Stimulated activated naive CD8-positive, alpha-beta T cell treated with anti-CD3 and anti-CD28 coated beads, Interleukin-15, Interleukin-2, amounts not matched to agents 100 U/mL and 50 U/mL, for 24 hours (primary cell): ENCODE measurements at regions not wholly inside any gene's neighbourhood (a gene's known extent, or its start where the extent isn't known, plus 50 kb on each side); places are given as distances from the start of the nearest gene placed in this dataset.

Source experiments
- ATAC-seq: fragments of 150-1000 bp; cut with Tn5 transposase; one replicate; pipeline ENCODE4 v1.10.0; 2021
- DNase-seq: peaks from one replicate; pipeline ENCODE4 v3.0.0; 2021

DNA sequence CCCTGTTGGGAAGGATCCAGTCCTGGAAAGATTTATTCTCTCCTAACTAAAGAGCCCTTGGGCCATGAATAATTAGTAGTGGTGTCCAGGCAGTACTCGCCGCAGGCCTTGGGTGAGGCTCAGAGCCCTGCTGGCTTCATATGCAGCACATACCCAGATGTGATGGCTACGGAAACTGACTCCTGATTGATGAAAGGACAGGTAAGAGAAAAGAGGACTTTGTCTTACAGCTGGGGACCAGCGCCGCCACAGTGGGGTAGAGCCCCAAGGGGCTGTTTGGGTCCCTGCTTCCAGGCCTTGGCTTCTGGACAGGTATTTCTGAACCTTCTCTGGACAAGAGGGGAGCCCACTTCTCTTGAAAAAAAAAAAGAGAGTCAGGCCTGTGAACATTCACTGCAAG, 1680.8 kb downstream of the EFNB2 start:
- peak; percentile 40 for ATAC-seq
- no peak for DNase-seq

DNA sequence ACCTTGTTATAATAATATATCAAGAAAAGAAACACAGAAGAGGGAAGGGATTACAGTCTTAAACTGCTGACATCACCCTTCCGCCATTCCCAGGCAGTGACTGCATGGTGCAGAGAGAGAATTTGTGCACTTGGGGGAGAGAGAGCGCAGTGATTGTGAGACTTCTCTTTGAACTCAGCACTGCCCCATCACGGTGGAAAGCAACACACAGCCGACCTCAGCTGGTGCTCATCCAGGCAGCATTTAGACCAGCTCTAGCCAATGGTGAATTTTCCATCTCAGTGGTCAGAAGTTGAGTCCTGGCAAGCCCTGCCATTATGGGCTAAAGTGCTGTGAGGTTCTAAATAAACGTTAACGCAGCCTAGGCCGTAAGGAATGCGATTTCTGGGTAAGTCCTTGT, 1681.5 kb downstream of the EFNB2 start:
- ATAC-seq (no peak), DNase-seq (no peak)

DNA sequence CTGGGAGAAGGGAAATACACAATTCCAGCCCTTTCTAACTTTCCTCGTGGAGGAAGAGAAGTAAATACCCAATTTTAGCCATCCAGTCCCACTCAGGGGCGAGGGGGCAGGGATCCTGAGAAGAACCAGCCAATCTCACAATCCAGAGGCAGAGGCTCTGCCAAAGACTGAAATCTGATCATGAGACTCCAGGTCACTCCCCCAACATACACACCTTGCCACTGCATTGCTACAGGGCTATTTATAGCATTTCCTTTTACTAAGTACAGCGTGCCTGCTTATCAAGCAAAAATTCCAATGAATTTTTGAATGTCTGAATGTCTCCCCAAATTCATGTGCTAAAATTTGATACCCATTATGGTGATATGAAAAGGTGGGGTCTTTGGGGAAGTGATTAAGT, 1687.5 kb downstream of the EFNB2 start:
- no peak for DNase-seq
- ATAC-seq = no peak

DNA sequence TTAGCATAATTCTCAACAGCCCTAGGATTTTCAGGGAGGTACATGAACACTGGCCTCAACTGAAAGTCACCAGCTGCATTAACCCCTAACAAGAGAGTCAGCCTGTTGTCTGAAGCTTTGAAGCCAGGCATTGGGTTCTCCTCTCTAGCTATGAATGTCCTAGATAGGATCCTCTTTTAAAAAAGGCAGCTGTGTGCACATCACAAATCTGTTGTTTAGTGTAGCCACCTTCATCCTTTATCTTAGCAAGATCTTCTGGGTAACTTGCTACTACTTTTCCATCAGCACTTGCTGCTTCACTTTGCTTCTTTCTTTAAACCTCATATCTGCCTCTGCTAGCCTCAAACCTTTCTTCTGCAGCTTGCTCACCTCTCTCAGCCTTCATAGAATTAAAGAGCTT, 1692.1 kb downstream of the EFNB2 start:
- no peak for ATAC-seq
- DNase-seq = no peak

DNA sequence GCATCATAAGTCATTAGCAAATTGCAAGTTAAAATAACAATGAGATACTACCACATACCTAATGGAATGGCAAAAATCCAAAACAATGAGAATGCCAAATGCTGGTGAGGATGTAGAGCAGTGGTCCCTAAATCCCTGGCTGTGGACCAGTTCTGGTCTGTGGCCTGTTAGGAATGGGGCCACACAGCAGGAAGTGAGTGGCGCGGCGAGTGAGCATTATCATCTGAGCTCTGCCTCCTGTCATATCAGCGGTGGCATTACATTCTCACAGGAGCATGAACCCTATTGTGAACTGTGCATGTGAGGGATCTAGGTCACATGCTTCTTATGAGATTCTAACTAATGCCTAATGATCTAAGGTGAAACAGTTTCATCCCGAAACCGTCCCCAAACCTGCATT, 1694.4 kb downstream of the EFNB2 start:
- no peak for ATAC-seq
- DNase-seq = no peak

DNA sequence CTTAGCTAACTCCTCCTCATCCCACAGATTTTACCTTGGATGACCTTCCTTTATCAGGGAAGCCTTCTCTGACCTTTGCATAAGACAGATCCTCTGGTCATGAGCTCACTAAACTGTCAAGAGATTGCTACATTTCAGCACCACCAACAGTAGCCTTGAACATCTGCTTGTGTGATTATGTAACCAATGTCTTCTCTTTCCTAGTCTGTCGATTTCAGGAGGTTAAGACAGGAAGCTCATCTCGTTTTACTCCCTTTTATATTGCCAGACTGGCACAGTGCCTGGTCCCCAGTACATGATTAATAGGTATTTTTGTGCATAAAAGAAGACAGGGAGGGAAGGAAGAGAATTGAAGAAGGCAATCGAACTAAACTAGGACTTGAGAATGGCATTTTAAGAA, 1697.7 kb downstream of the EFNB2 start:
- no peak for ATAC-seq
- no peak for DNase-seq

DNA sequence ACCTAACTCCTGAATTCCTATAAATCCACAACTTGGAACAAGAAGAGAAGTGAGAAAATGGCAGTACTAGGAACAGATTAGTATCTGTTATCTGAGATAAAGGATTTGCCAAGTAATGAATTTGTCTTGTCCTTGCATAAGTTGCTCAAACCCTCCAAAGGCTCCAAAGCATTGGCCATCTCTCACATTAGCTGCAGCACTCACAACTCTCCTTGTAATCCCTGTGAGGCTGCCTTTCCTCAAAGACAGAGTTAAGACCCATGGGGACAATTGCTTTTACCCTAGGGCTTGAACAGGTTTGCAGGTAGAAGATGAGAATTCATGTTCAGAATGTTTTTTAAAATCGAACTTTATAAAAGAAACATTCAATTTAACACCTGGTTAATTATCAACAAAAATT, 1702.2 kb downstream of the EFNB2 start:
- DNase-seq (no peak), ATAC-seq (no peak)

DNA sequence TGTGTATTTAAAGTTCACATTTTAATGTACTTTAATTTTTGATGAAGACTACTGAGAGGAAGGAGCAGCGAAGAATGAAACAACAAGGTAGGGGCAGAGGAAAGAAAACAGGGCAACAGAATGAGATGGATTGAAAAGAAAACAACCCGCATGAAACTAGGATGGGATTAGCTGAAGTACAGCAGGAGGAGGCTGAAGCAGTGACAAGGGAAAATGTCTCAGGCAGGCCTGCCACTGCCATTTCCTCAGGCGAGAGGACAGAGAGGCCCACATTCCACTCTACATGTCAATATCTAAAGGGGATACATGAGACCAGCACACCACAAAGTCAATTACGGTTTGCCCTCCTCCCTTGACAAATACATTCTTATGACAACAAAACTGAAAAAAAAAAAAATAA, 1703.2 kb downstream of the EFNB2 start:
- DNase-seq (no peak), ATAC-seq (no peak)

DNA sequence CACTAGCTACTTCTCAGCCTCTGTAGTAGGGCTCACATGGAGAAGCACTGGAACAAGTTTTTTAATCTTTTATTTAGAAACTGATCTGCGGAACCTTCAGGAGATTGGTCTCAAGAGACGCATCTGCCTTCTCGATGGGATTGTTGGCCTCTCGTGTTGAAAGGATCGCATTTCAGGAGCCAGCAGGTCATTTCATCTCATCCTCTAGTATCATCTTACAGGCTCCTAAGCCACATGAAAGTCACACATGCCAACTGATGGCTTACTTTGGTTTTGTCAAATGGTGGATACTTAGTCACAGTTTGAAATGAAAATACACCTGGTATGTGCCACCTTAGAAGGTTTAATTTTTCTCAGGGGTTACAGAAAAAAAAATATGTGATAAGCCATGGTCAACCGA, 1703.6 kb downstream of the EFNB2 start:
- ATAC-seq = no peak
- DNase-seq = no peak

DNA sequence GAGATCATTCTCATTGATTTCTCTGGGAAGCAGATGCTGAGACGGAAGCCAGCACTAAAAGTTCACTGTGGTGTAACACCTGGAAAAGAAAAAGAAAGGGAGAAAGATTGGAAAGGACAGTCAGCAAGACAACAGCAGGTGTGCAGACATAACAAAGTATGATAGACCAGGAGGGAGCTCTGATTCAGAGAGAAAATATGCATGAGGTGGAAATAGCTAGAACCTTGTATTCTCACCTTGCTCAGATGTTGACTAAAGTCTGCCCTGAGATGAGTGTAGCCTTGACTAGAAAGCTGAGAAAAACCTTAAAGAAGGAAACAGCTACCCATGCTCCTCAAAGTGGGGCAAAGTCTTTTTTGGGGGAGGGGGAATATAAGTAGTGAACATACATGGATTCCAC, 1711.8 kb downstream of the EFNB2 start:
- DNase-seq (no peak), ATAC-seq (no peak)

DNA sequence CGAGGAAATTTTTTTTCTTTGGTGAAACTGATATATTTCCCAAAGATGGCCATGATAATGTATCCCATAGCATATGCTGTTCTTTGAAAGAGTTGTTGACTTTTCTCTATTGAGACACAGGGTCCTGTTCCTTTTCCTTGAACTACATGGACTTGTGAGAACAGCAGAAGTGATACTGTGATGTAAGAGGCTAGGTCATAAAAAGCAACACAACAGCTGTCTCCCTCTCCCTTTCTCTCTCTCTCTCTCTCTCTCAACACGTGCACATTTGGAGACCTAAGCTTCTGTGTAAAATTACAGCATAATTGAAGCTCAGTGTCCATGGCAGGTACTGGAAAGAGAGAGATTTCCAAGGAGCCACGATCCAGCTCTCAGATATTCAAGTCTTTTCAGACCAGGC, 1712.4 kb downstream of the EFNB2 start:
- no peak for DNase-seq
- no peak for ATAC-seq

DNA sequence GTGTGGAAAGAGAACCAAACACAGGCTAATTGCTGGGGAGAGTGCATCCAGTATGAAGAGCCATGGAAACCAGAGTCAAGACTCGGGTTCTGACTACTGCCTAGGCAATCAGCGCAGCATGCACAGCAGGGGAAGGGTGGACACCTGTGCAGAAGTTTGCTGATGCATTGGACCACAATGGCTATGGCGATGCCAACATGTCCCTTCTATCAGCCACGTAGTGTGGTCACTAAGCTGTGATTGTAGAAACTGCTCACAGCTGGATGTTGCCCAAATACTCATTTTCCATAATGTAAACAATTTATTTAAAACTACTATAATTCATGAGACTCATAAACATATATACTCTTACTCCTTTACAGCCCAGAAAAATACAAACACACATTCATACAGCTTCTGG, 1718.2 kb downstream of the EFNB2 start:
- DNase-seq (no peak), ATAC-seq (no peak)

DNA sequence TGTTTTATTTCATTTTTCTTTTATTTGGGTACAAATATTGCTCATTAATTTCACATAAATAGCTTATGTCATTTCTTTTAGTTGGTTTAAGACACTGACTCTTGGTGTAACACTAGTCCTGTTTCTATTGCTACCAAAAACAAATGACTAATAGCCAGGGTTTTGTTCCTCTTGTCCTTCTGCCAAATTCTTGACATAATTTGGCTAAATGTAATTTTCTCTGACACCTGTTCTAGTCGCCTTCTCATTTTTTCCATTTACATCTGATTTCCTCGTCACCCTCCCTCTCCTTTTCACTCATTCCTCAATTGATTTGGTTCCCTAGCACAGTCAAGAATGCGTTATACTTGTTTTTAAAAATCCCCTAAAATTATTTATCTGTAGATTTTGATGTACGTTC, 1718.7 kb downstream of the EFNB2 start:
- DNase-seq (no peak), ATAC-seq (no peak)

DNA sequence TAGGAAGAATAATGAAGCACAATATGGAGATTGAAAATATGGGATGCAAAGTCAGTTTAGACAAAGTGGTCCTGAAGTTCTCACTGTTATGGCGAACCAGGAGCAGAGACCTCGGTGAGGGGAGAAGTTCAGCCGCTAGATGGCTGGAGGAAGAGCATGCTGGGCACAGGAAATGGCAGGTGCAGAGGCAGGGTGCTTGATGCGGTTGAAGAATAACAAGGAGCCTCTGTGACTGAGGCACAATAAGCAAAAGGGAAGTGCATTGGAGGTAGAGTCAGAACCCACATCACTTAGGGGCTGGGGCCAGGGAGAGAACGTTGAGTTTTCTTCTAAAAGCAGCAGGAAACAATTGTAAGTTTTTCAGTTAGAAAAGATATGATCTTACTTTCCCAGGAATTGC, 1725.2 kb downstream of the EFNB2 start:
- ATAC-seq = peak; percentile 46

DNA sequence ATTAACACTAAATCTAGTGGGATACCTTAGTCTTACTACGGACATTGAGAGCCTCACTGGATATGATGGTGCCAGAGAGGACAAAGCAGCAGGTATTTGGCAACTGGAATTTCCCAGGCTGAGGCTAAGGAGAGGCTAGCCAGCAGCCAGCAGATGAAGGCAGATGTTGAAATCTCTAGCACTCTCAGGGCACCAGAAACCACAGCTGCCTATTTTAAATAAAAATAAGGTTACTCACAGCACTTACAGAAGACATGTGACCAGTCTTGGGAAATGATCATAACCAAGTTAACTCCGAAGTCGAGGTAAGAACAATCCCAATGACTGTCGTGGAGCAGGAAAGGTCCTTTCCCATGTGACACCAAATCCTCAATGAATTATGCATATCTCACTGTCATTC, 1726.0 kb downstream of the EFNB2 start:
- no peak for ATAC-seq
- DNase-seq = no peak

More for the DNA sequence above, 1725.2 kb downstream of the EFNB2 start:
- no peak for DNase-seq

DNA sequence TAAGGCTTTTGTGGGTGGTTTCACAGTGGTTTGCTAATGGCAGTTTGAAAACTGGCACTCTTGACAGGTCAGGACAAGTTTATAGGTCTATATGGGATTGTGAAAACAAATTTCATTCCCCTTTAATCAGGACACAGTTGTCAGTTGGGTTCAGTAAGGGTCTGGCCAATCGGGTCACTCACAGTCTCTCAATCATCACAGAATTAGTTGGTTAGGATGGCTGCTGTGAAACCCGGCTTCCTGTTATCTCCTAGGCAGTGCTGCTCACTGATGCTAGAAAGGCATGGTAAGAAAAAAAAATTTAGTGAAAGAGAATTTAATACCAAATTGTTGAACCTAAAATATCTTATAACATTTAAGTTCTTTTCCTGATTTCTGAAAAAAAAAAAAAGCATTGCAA, 1730.1 kb downstream of the EFNB2 start:
- no peak for ATAC-seq
- DNase-seq = no peak

DNA sequence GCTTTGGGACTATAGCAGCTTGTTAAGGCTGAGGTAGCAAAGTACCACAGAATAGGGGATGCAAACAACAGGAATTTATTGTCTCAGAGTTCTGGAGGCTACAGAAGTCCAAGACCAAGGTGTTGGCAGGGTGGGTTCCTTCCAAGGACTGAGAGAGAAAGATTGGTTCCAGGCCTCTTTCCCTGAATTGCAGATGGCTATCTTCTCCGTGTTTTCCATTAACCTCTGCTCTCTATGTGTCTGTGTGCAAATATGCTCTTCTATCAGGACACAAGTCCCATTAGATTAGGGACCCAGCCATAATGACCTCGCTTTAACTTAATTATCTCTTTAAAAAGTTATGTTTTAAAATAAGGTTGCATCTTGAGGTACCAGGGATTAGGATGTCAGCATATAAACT, 1732.9 kb upstream of the SLC10A2 start:
- no peak for ATAC-seq
- no peak for DNase-seq

DNA sequence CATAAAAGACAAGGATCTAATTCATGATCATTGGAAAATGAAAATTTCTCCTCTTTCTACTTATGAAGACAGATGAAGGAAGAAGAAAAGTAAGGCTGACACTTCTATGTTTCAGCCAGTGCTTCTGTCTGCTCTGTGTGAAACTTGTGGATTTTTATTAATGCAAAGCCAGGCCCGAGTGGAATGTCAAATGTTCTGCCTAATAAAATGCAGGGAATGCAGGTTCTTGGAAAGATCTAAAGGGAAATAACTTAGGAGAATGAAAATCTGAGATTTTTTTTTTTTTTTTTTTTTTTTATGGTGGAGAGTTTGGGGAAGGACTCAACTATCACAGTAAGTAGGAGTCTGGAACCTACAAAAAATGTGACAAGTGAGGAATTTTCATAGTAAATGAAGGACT, 1732.3 kb upstream of the SLC10A2 start:
- ATAC-seq = no peak
- DNase-seq = no peak

DNA sequence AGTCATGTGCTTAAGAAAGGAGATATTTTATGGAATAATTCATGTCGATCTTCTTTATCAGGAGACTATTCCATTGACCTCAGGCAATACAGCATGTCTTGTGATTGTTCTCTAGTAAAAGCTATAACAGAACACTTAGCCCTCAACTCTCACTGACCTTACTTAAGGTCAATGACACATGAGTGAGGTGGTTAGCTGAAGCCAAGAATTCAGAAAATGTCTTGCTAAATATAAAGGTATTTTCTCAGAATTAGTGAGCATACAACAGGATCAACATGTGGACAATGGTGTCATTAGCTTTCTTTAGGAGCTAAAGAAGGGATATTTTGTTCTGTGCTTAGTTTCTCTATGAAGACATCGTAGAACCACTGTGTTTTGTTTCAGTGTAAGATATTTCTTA, 1730.4 kb upstream of the SLC10A2 start:
- ATAC-seq (no peak), DNase-seq (no peak)

DNA sequence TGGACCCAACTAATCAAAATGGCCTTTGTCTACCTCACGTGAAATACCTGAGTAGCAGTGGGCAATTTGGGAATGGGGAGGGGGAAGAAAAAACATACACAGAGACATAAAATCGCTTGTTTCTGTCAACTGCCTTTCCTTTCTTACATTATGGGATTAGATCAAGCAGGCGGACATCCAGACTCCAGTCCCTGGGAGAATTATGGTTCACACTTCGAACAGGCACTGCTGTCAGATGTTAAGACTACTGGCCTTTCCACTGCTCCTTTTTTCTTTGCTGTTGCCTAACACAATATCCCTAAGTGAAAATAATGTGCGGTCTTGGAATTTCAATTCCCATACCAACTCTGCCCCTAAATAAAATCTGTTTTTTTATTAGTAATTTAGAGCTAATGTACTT, 1719.7 kb upstream of the SLC10A2 start:
- ATAC-seq (no peak), DNase-seq (no peak)

DNA sequence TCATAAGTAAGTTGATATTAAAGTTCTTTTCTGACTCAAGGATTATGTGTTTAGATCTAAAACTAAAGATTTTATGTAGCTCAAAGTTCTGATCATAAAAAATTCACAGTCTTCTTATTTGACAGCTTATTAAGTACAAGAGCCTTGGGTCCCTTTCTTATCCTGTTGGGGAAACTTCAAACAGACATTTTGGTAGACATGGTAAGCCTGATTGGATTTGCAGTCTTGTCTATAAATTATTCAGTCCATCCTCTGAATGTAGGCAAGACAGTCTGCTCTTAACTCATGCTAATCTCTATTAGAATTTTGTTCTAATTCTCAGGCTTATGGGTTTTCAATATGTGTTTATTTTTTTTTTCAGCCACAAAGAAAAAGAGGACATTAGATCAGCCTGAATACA, 1718.7 kb upstream of the SLC10A2 start:
- DNase-seq (no peak), ATAC-seq (no peak)

DNA sequence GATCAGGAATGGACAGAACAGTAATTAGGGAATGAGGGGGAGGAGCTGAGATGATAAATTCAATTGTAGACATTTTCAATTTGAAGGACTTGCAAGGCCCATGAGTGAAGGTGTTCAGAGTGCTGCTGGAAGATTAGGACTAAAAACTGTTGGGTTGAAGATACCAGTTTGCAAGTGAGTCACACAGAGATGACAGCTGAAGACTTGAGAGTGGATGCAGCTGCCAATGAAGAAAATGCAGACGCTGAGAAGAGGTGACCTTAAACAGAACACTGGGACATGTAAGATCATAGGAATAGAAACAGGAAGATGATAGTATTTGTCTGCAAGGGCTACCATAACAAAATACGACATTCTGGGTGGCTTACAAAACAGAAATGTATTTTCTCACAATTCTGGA, 1716.5 kb upstream of the SLC10A2 start:
- DNase-seq = no peak
- ATAC-seq = no peak

DNA sequence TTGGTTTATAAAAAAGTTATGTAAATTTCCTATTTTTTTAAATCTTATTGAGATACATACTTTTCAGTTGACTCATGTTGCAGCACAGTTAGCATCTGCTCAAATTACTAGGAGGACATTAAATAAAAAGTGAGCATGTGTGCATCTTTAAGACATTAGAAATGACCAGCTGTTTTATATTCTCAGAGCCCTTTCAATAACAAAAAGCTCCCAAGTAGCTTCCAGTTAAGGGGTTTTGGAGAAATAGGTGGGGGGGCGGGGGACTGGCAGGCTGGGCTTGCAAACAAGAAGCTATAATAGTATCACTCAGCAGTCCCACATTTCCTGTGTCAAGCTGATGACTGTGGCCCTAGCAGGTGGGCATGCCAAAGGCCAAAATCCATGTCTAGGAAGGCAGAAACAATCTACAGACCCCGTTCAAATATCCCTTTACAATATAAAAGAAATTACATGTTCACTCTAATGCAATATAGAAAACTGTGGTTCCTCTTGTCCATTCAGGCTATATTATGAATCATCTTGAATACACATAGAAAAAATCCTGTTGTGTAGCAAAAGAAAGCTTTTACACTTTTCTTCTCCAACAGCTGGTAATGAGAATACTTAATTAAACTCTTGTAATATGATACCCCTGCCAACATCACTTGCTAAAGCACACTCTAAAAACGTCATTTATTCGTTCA, 1713.2 kb upstream of the SLC10A2 start:
- ATAC-seq (no peak), DNase-seq (no peak)

DNA sequence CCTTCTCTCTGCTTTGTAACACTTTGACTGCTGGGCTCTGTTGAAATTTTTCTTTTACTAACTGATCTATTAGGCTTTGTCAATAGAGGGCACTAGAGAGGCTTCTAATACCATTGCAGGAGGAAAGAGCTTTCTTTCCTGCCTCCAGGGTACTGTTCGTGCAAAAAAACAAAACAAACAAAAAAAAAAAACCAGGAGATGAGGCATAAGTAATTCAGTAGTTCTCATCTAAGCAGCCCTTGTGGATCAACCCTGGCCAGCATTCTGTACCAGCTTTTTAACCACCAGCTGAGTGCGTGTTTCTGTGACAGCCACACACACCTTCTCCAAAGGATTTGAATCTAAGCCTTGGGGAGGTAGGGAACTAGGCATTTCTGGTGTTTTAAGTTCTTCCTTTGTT, 1707.6 kb upstream of the SLC10A2 start:
- no peak for ATAC-seq
- no peak for DNase-seq

DNA sequence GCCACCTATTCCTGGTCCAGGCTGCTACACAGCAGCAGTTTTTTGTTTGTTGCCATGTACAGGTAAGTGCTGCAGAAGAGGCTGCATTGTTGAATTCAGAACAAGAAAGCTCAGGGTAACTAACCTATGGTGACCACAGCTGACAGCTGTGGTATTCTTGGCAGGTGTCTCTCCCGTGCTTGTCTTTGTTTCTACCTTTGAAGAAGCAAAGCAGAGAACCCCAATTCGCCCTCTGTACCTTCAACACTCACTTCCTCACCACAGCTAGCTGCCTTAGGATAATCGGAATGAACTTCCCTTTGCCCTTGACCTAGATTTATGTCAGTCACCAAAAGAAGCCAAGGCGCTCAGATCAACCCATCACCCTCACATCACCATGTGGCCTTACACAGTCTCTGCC, 1703.3 kb upstream of the SLC10A2 start:
- ATAC-seq = no peak

More for the DNA sequence above, 1703.3 kb upstream of the SLC10A2 start:
- DNase-seq = no peak
